ENCODE measurements at regions not wholly inside any gene's neighbourhood (a gene's known extent, or its start where the extent isn't known, plus 50 kb on each side); places are given as distances from the start of the nearest gene placed in this dataset.

- DNase-seq: no peak
- TF ChIP-seq CTCF (IDR thresholded peaks at IDR 0.05): no peak
- TF ChIP-seq POLR2A (IDR thresholded peaks at IDR 0.05): no peak
- no peak for TF ChIP-seq EP300 (IDR thresholded peaks at IDR 0.05)
- TF ChIP-seq POLR2AphosphoS5 (IDR thresholded peaks at IDR 0.05): no peak
- intact Hi-C loops (cut with DNase I; ENCODE audit: low total_unique reads): no loop called here
- no peak overlapping the region for H3K27ac ChIP-seq
- no peaks in the 10 kb centered on the region for H3K4me1 ChIP-seq
- peaks cover 0 to 6% (median 0%) of the 10 kb centered on the region in 4 donors for H3K9me3 ChIP-seq
- 67 to 84% (median 76%) methylated on average over 8 of the region's 8 CpGs for WGBS, 5 donors
- peaks cover 0 to 2% (median 0%) of the 10 kb centered on the region in 3 donors for H3K27me3 ChIP-seq
- no peak overlapping the region for H3K4me3 ChIP-seq
- no peaks in the 10 kb centered on the region for H3K36me3 ChIP-seq
Observed at GRCh38 chr3:13148126-13148525, 74.9 kb upstream of the IQSEC1 start.

- Histone ChIP-seq H3K27ac (no peak overlapping the region), H3K27me3 (no peaks in the 10 kb centered on the region), H3K4me1 (no peaks in the 10 kb centered on the region), H3K36me3 (no peaks in the 10 kb centered on the region), H3K9me3 (peaks cover 0 to 6% (median 0%) of the 10 kb centered on the region in 4 donors), H3K4me3 (no peak overlapping the region)
- DNase-seq: no peak
- TF ChIP-seq EP300 (IDR thresholded peaks at IDR 0.05) (no peak), POLR2AphosphoS5 (IDR thresholded peaks at IDR 0.05) (no peak), CTCF (IDR thresholded peaks at IDR 0.05) (no peak), POLR2A (IDR thresholded peaks at IDR 0.05) (no peak)
- WGBS, 5 donors: 75 to 95% (median 83%) methylated on average over 3 to 4 of the region's 4 CpGs
- intact Hi-C loops (cut with DNase I; ENCODE audit: low total_unique reads): no loop called here
Observed at GRCh38 chr3:13147344-13147743, 74.1 kb upstream of the IQSEC1 start.

- WGBS, 5 donors: 73 to 84% (median 79%) methylated on average over 9 of the region's 9 CpGs
- no peaks in the 10 kb centered on the region for H3K36me3 ChIP-seq
- H3K27me3 ChIP-seq: no peaks in the 10 kb centered on the region
- H3K4me3 ChIP-seq: no peak overlapping the region
- intact Hi-C loops (cut with DNase I; ENCODE audit: low total_unique reads): no loop called here
- H3K9me3 ChIP-seq: peaks cover 0 to 6% (median 0%) of the 10 kb centered on the region in 4 donors
- no peaks in the 10 kb centered on the region for H3K4me1 ChIP-seq
- TF ChIP-seq EP300 (IDR thresholded peaks at IDR 0.05) (no peak), POLR2A (IDR thresholded peaks at IDR 0.05) (no peak), POLR2AphosphoS5 (IDR thresholded peaks at IDR 0.05) (no peak), CTCF (IDR thresholded peaks at IDR 0.05) (no peak)
- no peak for DNase-seq
- no peak overlapping the region for H3K27ac ChIP-seq
Observed at GRCh38 chr3:13146643-13147143, 73.5 kb upstream of the IQSEC1 start.

- DNase-seq: no peak
- H3K27me3 ChIP-seq: no peaks in the 10 kb centered on the region
- peaks cover 0 to 6% (median 0%) of the 10 kb centered on the region in 4 donors for H3K9me3 ChIP-seq
- intact Hi-C loops (cut with DNase I; ENCODE audit: low total_unique reads): no loop called here
- H3K4me3 ChIP-seq: no peak overlapping the region
- WGBS, 5 donors: 70 to 84% (median 79%) methylated on average over 16 of the region's 16 CpGs
- H3K36me3 ChIP-seq: no peaks in the 10 kb centered on the region
- H3K4me1 ChIP-seq: no peaks in the 10 kb centered on the region
- no peak overlapping the region for H3K27ac ChIP-seq
- TF ChIP-seq EP300 (IDR thresholded peaks at IDR 0.05): no peak
- no peak for TF ChIP-seq POLR2AphosphoS5 (IDR thresholded peaks at IDR 0.05)
- TF ChIP-seq CTCF (IDR thresholded peaks at IDR 0.05): no peak
- TF ChIP-seq POLR2A (IDR thresholded peaks at IDR 0.05): no peak
Observed at GRCh38 chr3:13145826-13146642, 72.8 kb upstream of the IQSEC1 start.

Measured in stomach (tissue), 8 donors.